ENCODE measurements at regions not wholly inside any gene's neighbourhood (a gene's known extent, or its start where the extent isn't known, plus 50 kb on each side); places are given as distances from the start of the nearest gene placed in this dataset.

DNA sequence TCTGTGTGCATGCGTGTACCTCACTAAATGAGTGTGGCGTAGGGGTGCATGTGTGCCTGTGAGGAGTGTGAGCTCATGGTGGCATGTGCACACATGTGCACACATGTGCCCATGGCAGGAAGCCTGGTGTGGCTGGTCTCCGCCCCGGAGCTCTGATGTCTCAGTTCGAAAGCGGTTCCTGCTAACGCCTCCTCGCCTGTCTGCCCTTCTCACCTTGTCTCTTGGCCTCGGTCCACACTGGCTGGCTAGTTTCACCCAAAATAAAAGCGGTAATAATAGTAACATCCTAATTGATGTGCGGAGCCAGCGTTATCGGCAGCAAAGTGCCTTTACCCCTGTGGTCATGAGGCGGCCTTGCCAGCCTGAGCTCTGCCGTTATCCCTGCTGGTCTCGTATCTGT, 1190.4 kb downstream of the BRD1 start:
- 0 out of 2 replicates have a peak overlapping the region, but pooled peaks have one; percentile 34 for H3K27ac Mint-ChIP-seq
- Histone ChIP-seq H3K79me2 (replicated peaks; ENCODE audit: insufficient read depth) (no peaks in the 10 kb centered on the region), H3K9me2 (ENCODE audit: insufficient read depth) (no peaks in the 10 kb centered on the region), H3K27me3 (ENCODE audit: insufficient read depth) (no peaks in the 10 kb centered on the region), H3K4me1 (ENCODE audit: insufficient read depth) (no peaks in the 10 kb centered on the region), H3K4me3 (no peak overlapping the region), H2AFZ (no peak overlapping the region), H4K20me1 (replicated peaks; ENCODE audit: insufficient read depth) (no peaks in the 10 kb centered on the region), H3F3A (replicated peaks; ENCODE audit: low read depth) (no peaks in the 10 kb centered on the region), H3K36me3 (ENCODE audit: insufficient read depth) (no peaks in the 10 kb centered on the region), H3K4me2 (no peak overlapping the region), H3K27ac (ENCODE audit: low read depth) (no peak overlapping the region)
- DNase-seq (ENCODE audit: low spot score): no peak
- no peaks in the 10 kb centered on the region for H3K36me3 Mint-ChIP-seq (ENCODE audit: low read depth)
- no peak for ATAC-seq
- peaks cover 2% of the 10 kb centered on the region for H3K27me3 Mint-ChIP-seq (ENCODE audit: insufficient read depth, low read depth, poor library complexity)
- no peaks in the 10 kb centered on the region for H3K9me3 Mint-ChIP-seq
- TF ChIP-seq JUNB (IDR thresholded peaks at IDR 0.05; ENCODE audit: unreplicated experiment) (no peak), EZH2 (IDR thresholded peaks at IDR 0.05; ENCODE audit: low read depth, unreplicated experiment) (no peak), POLR2AphosphoS5 (IDR thresholded peaks at IDR 0.05; ENCODE audit: low read depth) (no peak), ZNF114 (CRISPR knock-in tag; IDR thresholded peaks at IDR 0.05) (no peak), ZNF331 (CRISPR knock-in tag; IDR thresholded peaks at IDR 0.05; ENCODE audit: low read depth) (no peak), EZH2phosphoT487 (IDR thresholded peaks at IDR 0.05; ENCODE audit: unreplicated experiment) (no peak)
- TF ChIP-seq, protein P1, sequence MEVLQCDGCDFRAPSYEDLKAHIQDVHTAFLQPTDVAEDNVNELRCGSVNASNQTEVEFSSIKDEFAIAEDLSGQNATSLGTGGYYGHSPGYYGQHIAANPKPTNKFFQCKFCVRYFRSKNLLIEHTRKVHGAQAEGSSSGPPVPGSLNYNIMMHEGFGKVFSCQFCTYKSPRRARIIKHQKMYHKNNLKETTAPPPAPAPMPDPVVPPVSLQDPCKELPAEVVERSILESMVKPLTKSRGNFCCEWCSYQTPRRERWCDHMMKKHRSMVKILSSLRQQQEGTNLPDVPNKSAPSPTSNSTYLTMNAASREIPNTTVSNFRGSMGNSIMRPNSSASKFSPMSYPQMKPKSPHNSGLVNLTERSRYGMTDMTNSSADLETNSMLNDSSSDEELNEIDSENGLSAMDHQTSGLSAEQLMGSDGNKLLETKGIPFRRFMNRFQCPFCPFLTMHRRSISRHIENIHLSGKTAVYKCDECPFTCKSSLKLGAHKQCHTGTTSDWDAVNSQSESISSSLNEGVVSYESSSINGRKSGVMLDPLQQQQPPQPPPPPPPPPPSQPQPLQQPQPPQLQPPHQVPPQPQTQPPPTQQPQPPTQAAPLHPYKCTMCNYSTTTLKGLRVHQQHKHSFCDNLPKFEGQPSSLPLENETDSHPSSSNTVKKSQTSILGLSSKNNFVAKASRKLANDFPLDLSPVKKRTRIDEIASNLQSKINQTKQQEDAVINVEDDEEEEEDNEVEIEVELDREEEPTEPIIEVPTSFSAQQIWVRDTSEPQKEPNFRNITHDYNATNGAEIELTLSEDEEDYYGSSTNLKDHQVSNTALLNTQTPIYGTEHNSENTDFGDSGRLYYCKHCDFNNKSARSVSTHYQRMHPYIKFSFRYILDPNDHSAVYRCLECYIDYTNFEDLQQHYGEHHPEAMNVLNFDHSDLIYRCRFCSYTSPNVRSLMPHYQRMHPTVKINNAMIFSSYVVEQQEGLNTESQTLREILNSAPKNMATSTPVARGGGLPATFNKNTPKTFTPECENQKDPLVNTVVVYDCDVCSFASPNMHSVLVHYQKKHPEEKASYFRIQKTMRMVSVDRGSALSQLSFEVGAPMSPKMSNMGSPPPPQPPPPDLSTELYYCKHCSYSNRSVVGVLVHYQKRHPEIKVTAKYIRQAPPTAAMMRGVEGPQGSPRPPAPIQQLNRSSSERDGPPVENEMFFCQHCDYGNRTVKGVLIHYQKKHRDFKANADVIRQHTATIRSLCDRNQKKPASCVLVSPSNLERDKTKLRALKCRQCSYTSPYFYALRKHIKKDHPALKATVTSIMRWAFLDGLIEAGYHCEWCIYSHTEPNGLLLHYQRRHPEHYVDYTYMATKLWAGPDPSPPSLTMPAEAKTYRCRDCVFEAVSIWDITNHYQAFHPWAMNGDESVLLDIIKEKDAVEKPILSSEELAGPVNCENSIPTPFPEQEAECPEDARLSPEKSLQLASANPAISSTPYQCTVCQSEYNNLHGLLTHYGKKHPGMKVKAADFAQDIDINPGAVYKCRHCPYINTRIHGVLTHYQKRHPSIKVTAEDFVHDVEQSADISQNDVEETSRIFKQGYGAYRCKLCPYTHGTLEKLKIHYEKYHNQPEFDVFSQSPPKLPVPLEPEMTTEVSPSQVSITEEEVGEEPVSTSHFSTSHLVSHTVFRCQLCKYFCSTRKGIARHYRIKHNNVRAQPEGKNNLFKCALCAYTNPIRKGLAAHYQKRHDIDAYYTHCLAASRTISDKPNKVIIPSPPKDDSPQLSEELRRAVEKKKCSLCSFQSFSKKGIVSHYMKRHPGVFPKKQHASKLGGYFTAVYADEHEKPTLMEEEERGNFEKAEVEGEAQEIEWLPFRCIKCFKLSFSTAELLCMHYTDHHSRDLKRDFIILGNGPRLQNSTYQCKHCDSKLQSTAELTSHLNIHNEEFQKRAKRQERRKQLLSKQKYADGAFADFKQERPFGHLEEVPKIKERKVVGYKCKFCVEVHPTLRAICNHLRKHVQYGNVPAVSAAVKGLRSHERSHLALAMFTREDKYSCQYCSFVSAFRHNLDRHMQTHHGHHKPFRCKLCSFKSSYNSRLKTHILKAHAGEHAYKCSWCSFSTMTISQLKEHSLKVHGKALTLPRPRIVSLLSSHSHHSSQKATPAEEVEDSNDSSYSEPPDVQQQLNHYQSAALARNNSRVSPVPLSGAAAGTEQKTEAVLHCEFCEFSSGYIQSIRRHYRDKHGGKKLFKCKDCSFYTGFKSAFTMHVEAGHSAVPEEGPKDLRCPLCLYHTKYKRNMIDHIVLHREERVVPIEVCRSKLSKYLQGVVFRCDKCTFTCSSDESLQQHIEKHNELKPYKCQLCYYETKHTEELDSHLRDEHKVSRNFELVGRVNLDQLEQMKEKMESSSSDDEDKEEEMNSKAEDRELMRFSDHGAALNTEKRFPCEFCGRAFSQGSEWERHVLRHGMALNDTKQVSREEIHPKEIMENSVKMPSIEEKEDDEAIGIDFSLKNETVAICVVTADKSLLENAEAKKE (CRISPR knock-in tag; IDR thresholded peaks at IDR 0.05): no peak
- TF ChIP-seq, protein P2, sequence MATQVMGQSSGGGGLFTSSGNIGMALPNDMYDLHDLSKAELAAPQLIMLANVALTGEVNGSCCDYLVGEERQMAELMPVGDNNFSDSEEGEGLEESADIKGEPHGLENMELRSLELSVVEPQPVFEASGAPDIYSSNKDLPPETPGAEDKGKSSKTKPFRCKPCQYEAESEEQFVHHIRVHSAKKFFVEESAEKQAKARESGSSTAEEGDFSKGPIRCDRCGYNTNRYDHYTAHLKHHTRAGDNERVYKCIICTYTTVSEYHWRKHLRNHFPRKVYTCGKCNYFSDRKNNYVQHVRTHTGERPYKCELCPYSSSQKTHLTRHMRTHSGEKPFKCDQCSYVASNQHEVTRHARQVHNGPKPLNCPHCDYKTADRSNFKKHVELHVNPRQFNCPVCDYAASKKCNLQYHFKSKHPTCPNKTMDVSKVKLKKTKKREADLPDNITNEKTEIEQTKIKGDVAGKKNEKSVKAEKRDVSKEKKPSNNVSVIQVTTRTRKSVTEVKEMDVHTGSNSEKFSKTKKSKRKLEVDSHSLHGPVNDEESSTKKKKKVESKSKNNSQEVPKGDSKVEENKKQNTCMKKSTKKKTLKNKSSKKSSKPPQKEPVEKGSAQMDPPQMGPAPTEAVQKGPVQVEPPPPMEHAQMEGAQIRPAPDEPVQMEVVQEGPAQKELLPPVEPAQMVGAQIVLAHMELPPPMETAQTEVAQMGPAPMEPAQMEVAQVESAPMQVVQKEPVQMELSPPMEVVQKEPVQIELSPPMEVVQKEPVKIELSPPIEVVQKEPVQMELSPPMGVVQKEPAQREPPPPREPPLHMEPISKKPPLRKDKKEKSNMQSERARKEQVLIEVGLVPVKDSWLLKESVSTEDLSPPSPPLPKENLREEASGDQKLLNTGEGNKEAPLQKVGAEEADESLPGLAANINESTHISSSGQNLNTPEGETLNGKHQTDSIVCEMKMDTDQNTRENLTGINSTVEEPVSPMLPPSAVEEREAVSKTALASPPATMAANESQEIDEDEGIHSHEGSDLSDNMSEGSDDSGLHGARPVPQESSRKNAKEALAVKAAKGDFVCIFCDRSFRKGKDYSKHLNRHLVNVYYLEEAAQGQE (IDR thresholded peaks at IDR 0.05; ENCODE audit: unreplicated experiment): no peak
- peaks cover 3% of the 10 kb centered on the region; the same call in 1 of the 3 replicates for H3K4me1 Mint-ChIP-seq
- no peak overlapping the region for H3K4me3 Mint-ChIP-seq

Data from GM23338 (cell line).